IPS-18a (cell line): ENCODE measurements at regions not wholly inside any gene's neighbourhood (a gene's known extent, or its start where the extent isn't known, plus 50 kb on each side); places are given as distances from the start of the nearest gene placed in this dataset.

Experiments
- H3K27ac ChIP-seq: one replicate; pipeline ENCODE4 v1.5.1; 2013; ENCODE audit warnings: low read length
- H3K27me3 ChIP-seq: one replicate; pipeline ENCODE4 v1.6.1; 2013; ENCODE audit warnings: mild to moderate bottlenecking, low read length; ENCODE audit not compliant: control insufficient read depth, insufficient read depth
- H3K36me3 ChIP-seq: one replicate; pipeline ENCODE4 v1.6.1; 2013; ENCODE audit warnings: low read depth, low read length; ENCODE audit not compliant: control insufficient read depth
- H3K4me1 ChIP-seq: one replicate; pipeline ENCODE4 v1.6.1; 2013; ENCODE audit warnings: low read depth, low read length; ENCODE audit not compliant: control insufficient read depth
- H3K4me3 ChIP-seq: one replicate; pipeline ENCODE4 v1.5.1; 2013; ENCODE audit warnings: low read length
- H3K9ac ChIP-seq: one replicate; pipeline ENCODE4 v1.6.1; 2013; ENCODE audit warnings: mild to moderate bottlenecking, low read length, moderate library complexity
- H3K9me3 ChIP-seq: one replicate; pipeline ENCODE4 v1.6.1; 2013; ENCODE audit warnings: low read depth, low read length; ENCODE audit not compliant: control insufficient read depth

DNA sequence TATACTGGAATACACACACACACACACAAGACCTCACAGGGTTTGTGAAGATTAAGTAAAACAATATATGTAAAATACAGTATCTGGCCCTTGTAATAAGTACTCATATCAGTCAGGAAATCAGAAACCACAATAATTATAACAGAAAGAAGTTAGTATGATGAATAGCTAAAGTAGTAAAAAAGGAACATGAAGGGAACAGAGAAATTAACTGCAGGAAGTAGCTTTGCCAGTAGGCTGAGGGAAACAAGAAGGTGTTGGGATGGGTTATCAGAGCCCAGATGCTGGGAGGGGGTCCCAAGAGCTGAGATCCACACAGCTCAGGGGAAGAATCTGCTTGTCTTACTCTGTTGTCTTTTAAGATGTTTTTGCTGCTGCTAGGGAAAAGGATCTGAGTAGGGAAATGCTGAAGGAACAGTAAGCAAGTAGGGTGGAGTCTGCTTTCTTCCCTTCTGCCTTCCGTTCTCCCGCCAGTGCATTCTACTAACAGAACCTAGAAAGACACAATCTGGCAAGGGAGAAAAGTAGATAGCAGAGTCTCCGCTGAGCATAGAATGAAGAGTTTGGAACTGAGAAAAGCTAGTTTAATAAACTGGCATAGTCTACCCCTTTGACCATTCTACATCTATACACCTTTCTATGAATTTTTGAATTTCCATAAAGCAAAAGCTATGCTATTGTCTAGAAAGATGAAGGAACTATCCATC, 55.3 kb upstream of the ALDH1A1 start:
- Histone ChIP-seq H3K4me3 (no peak overlapping the region), H3K9ac (no peak overlapping the region), H3K27me3 (no peaks in the 10 kb centered on the region)

GRCh38 chr9:73006986-73007385, 54.1 kb upstream of the ALDH1A1 start:
- Histone ChIP-seq H3K4me1 (no peaks in the 10 kb centered on the region), H3K9me3 (no peaks in the 10 kb centered on the region), H3K9ac (no peak overlapping the region), H3K27me3 (no peaks in the 10 kb centered on the region), H3K36me3 (no peaks in the 10 kb centered on the region), H3K4me3 (no peak overlapping the region), H3K27ac (no peak overlapping the region)

More for the DNA sequence above, 55.3 kb upstream of the ALDH1A1 start:
- Histone ChIP-seq H3K27ac (no peak overlapping the region), H3K36me3 (no peaks in the 10 kb centered on the region), H3K4me1 (no peaks in the 10 kb centered on the region), H3K9me3 (no peaks in the 10 kb centered on the region)
